GM18517 (cell line): ENCODE measurements at regions not wholly inside any gene's neighbourhood (a gene's known extent, or its start where the extent isn't known, plus 50 kb on each side); places are given as distances from the start of the nearest gene placed in this dataset.
"Not testable (repeated sequence)": the region's sequence is repeated elsewhere in the genome, so short reads cannot be mapped to it uniquely, and the experiment has no call there.

Source experiments
- ATAC-seq: cut with Tn5 transposase; IDR thresholded peaks from one replicate; pipeline ENCODE4 v1.9.1; 2021; ENCODE audit warnings: mild to moderate bottlenecking, moderate library complexity; ENCODE audit not compliant: unreplicated experiment

DNA sequence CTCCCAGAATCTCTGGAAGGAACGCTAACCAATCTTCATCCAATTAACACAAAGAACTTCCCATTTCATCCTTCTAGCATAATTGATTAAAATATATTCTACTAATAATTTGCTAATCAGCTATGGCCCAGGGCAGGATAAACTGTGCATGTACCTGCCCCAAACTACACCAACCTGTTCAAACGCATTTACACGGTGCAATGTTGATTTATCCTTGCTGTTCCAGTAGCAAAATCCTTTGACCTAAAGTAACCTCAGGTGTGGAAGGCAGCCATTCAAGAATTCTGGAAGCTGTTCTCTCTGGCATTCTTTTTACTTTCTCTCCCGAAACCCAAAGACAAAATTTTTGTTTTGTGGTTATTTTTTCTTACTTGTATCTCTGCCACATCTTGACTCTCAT, 309.4 kb downstream of the ZNF674 start:
- ATAC-seq: no peak

DNA sequence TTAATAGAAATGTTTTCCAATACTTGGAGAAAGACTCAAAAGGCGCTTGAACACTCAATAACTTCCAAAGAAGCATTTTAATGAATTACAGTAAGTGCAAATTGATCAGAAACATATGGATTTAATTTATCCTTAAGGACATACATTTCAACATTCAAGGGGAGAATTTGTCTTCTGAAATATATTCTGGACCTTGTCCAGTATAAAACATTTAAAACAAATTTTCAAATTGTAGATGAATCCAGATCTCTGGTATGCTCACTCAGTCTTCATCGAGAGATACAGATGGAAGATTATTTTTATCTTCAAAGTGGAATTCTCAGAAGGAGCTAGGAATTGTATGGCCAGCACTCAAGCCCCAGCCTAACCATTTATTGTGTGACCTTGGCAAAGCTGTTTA, 310.4 kb downstream of the ZNF674 start:
- ATAC-seq: no peak

DNA sequence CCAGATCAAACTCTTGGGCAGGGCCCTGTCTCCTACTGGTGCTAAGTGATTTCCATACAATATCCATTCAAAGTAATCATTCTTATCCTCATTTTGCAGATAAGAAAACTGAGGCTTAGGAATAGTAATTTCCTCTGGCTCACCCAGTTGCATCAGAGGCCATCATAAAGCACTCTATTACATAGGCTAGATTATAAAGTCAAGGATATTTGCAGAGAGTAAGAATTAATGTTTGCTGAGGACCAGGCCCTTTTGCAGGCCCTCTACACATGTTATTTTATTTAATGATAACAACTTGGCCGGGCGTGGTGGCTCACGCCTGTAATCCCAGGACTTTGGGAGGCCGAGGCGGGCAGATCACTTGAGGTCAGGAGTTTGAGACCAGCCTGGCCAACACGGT, 316.8 kb downstream of the ZNF674 start:
- no peak for ATAC-seq

DNA sequence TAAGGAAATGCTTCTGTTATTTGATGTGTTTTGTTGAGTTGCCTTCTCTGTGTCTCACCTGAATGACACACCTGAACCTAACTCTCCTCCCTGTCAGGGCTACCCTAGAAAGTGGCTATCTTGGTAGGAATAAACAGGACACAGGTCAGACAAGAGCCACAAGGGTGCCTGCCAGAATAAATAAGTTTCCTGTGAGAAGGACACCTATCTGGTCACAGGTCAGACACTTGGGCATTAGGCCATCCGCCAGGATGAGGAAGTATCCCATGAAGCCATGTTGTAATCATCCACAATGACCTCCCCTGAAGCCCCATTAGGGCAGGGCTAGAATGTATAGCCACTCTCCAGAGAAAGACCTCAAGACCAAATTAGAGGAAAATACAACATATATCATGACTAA, 318.8 kb downstream of the ZNF674 start:
- ATAC-seq: no peak

DNA sequence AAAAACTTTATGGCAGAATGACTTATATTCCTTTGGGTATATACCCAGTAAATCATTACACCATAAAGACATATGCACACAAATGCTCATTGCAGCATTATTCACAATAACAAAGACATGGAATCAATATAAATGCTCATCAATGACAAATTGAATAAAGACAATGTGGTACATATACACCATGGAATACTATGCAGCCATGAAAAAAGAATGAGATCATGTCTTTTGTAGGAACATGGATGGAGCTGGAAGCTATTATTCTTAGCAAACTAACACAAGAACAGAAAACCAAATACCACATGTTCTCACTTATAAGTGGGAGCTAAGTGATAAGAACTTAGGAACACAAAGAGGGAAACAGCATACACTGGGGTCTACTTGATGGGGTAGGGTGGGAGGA, 321.7 kb downstream of the ZNF674 start:
- ATAC-seq: not testable (repeated sequence)

DNA sequence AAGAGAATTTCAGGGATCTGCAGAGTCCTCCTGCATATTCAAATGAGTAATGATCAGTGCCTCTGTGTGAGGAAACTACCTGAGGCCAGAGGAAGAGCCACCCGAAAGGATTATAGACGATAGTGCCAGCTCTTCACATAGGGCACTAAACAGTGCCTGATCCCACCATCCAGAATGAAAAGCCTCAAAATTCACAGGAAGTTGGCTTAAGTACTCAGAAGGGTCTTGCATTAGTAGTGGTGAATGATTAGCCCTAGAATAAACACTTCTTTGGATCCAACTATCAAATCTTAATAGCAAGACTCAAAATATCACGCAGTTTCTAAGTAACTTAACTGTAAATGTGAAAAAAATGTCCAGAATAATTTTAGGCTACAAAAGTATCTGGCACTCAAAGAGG, 324.4 kb downstream of the ZNF674 start:
- no peak for ATAC-seq

DNA sequence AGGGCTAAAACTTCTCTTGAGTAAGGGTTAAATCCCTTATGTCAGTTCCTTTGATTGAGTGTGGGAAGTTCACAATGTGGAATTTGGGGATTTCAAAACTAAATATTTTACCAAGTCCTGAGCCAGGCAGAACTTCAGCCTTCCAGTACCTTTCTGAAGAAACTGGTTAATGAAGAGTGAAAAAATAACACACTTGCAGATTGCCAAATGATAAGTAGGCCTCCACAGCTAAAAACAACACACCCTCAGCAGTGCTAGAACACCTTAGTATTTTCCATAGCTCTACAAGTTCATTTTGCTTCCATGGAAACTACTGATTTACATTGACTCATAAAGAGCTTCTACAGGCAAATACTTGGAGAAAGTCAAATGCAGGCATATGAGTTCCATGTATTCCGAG, 326.8 kb downstream of the ZNF674 start:
- ATAC-seq: no peak

DNA sequence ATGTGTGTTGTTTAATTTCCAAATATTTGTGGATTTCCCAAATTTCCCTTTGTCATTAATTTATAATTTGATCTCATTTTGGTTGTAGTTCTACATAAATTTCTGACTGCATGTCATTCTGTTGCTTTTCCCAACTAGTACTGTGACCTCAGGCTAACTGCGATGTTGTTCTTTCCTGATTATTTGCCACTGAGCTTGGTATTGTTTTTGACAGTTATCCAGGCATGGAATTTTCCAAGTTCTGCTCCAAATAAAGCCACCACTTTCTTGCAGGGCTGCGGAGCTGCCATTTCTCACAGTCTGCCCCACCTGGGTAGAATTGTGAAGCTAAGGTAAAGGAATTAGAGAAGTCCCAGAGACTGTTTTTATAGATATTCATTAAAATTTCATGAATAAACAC, 328.8 kb downstream of the ZNF674 start:
- ATAC-seq: no peak

DNA sequence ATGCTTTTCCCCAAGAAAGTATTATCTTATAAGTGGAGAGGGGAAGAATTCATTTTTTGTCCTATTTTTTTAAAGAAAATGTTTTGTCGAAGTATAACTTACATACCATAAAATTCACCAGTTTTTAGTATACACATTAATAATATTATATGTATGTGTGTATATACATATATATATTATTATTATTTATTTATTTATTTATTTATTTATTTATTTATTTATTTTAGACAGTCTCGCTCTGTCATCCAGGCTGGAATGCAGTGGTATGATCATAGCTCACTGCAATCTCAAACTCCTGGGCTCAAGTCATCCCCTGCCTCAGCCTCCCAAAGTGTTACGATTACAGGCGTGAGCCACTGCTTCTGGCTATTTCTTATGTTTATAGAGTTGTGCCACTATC, 334.1 kb downstream of the ZNF674 start:
- no peak for ATAC-seq

DNA sequence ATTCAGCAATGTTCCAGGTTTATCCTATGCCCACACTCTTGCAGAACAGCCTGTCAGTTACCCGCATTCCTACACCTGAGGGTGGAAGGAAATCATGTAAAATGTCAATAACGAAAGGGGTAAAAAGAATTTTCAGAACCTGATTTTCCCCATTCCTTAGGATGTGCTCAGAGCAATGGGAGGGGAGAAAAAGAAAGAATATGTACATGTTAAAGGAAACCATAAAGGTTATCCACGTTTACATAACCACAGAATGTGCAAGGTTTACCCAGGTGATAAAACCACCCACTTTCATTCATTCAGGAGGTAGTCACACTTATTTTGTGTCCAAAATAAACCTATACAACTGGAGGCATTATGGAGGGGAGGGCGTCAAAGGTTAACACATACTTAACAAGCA, 335.5 kb downstream of the ZNF674 start:
- no peak for ATAC-seq

DNA sequence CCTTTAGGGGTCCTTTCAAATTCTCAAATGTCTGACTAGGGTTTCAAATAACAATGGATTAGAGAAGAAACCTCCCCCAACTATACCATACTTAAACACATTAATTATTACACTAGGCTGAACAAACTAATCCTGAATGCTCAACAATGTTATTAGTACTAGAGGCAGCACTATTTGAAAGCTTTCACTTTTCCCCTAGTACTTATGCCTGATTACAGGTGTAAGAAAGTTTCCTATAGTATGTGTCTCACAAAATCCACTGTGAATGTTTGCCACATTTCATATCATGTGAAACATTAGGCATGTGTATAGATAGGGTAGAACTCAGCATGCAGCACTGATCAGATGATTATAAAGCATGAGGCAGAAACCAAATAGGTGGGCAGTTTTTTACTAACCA, 336.2 kb downstream of the ZNF674 start:
- ATAC-seq: no peak

DNA sequence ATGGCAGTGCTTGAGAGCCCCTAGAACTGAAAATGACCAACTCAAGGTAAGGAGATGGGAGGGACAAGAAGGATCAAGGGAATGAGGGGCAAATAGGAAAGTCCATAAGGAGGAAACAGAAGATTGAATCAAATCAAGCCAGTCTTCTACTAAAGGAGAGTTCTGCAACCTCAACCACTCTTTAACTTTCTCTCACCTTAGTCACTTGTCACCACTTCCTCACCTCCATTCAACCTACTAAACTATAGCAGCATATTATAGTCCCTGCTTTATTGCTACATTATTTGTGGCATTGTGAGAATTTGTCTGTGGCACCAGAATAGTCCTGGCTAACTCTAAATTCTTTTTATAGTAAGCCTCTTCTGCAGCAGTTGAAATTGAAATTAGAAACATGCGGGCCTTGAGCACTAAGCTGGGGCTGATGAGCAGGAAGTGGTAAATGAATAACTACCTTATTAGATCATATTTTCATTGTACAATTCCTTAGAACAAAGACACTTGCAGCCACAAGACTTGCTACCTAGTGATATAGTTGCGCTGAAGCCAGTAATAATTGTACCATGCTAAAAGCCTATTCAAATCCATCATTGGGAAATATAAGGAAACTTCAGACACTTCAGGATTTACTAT, 336.9 kb downstream of the ZNF674 start:
- ATAC-seq: peak; percentile 57

DNA sequence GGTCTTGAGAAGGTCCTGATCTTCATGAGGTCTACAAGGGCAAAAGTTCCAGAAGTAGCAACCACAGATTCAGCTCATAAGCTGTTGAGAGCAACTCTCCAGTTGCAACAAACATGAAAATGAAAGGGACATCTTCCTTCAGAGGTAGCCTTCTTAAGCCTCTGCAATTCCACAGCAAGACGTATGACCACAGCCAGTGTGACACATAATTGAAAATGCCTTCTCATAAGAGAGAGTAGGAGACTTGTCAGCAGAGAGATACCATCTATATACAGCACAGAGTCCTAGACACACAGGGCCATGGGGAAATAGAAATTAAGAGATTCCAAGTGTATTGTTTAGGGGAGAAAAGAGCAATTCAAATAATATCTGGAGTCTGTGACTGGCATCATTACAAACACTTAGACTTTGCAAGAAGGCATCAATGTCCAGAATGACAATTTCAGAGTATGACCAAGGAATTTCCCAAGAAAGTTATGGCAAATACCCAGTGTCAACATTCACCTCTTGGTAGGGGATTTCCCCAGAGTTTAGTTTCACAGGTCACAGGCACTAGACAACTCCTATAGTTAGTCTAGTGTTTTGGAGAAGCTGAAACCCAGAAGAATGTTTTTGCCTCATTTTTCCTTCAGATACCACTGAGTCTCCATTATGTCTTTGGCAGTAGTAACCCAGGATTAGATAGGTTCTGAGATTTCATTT, 340.3 kb downstream of the ZNF674 start:
- no peak for ATAC-seq

DNA sequence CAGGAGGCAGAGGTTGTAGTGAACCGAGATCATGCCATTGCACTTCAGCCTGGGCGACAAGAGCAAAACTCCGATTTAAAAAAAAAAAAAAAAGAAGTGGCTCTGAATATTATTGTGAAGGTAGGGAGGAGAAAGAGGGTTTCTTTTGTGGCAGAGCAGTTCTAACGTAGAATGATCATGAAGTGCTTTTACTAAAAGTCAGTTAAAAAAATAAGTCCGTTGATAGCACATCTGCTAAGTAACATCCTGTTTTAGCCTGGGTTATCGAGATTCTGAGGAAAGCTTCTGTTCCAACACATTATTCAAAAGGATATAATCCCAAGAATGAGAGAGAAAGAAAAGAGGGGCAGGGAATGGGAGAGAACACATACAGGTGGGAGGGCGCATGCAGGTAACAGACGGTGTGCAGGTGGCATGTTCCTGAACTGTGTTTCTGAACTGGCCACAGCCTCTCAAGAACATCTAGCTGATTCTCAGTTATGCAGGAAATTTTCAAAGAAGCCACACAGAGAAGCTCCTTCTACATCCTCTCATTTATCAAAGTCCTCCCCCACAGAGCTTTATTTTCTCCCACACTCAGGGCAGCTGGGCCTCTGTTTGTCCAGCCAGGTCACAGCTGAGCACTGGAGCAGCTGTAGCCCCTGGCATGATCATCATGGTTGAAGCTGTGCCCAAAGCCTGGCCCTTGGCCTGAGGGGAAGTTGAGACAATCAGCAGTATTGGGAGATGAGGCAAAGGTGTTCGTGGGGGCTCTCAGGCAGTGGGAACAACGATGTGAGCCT, 342.3 kb downstream of the ZNF674 start:
- ATAC-seq: no peak

DNA sequence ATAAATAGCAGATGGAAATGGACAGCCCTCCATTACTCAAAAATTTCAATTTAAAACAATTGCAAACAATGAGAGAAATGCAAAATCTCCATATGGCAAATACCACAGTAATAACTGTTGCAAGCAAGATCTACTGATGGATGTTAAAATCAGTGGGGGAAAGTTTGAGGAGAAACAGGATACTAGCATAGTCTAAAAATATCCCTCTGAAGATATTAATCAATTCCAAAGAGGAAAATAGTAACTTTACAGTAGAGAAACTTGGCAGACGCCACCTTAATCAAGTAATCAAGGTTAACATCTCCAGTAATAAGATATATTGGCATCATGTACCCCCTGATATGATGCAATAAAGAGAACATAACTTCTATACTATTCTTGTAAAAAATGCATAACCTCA, 344.8 kb downstream of the ZNF674 start:
- ATAC-seq: no peak

DNA sequence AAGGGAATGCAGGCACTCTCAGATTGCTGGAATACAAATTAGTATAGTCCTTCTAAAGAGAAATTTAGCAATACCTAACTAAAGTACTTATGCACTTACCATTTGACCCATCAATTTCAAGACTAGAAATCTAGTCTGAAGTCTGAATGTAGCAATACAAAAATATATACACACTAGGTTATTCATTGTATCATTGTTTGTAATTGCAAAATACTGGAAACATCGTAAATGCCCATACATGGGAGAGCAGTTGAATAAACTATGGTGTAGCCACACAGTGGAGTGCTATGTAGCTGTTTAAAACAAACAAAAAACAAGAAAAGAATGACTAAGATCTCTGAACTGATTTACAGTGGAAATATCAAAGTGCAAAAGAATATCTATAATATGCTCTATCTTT, 346.4 kb downstream of the ZNF674 start:
- ATAC-seq: no peak

DNA sequence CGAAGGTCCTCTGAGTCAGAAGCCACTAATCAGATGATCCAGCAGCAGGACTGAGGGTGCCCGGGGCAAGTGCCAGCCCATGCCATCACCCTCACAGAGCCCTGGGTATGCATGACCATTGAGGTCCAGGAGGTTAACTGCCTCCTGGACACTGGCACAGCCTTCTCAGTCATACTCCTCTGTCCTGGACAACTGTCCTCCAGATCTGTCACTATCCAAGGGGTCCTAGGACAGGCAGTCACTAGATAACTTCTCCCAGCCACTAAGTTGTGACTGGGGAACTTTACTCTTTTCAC, 358.5 kb downstream of the ZNF674 start:
- ATAC-seq: not testable (repeated sequence)

DNA sequence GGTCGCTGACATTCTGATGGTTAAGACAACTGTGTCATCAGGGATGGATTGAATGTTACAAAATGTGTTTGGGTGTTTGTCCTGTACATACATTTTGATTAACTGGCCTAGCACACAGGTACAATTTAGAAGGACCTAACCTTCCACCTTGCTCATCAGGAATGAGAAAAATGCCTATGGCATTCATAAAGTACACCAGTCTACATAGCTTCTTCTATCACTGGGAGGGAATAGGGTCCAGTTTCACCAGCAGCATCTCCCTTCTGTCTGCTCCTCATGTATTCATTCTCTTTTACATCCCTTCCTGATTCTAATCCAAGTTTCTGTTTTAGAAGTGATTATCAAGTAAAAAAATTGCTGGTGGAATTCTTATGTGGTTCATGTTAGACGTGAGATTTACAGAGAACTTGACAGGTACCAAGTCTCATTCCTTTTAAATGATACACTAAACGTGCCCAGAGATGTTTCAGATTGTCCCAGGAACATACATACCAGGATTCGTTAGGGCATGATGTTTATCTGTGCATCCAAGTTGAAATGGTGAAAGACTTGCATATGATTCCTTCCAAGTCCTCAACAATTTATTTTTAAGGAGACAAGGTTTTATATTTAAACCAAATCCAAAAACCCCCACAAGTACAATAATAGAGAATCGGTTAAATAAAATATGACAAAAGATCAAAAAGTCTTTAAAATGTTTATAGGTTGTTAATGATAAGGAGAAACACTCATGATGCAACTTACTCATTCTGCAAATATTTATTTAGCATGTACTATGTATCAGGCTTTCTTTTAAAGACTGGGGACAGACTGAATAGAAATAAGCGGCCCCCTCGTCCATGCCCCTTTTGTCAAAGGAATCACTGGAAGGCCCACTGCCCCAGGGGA, 359.1 kb downstream of the ZNF674 start:
- no peak for ATAC-seq

DNA sequence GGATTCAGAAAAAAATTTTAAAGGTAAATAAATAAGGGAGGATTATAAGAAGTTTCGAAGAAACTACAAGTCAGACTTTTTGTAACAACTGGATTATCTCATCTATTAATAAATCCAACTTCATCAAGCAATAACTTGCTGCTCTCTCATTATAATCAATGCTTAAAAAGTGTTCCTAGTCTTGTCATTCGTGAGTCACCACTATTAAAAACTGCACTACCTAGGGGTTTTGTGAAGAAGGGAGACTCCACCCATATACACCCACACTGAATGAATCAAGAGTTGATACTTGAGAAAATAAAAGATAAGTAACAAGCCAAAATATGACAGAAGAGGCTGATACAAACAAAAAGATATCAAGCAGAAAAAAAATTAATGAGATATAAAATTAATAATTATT, 360.5 kb downstream of the ZNF674 start:
- no peak for ATAC-seq

DNA sequence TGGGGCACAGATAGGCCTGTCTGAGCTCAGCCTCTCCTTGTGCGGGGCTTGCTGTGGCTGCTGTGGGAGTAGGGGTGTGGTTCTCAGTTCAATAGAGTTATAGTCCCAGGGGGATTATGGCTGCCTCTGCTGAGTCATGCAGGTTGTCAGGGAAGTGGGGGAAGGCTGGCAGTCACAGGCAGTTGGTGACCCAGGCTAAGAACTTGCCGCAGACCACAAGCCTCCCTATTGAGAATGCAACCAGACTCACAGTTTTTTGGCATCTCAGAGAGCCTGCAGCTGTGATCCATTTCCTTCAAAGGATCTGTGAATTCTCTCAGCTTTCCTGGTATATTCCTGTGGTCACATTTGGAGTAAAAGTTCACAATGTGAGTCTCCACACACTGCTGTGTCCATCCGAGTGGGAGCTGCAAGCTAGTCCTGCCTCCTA, 364.9 kb downstream of the ZNF674 start:
- peak; percentile 93 for ATAC-seq

DNA sequence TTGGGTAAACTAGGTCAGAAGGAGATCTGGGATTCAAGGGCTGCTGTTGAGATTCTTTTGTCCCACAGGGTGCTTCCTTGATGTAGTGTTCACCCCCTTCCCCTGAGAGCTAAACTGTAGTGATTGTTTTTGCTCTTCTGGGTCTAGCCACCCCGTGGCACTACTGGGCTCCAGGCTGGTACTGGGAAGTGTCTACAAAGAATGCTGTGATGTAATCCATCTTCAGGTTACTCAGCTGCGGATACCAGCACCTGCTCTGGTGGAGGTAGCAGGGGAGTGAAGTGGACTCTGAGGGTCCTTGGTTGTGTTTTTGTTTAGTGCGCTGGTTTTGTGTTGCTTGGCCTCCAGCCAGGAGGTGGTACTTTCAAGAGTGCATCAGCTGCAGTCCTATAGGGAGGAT, 365.5 kb downstream of the ZNF674 start:
- ATAC-seq: peak; percentile 9
